GM21360 (cell line): ENCODE measurements at regions not wholly inside any gene's neighbourhood (a gene's known extent, or its start where the extent isn't known, plus 50 kb on each side); places are given as distances from the start of the nearest gene placed in this dataset.
A peak's percentile ranks its signal among the peaks of the same experiment; 100 is the strongest.

Source experiments
- ATAC-seq: cut with Tn5 transposase; IDR thresholded peaks from one replicate; pipeline ENCODE4 v1.9.1; 2021; ENCODE audit warnings: mild to moderate bottlenecking, moderate library complexity; ENCODE audit not compliant: unreplicated experiment

DNA sequence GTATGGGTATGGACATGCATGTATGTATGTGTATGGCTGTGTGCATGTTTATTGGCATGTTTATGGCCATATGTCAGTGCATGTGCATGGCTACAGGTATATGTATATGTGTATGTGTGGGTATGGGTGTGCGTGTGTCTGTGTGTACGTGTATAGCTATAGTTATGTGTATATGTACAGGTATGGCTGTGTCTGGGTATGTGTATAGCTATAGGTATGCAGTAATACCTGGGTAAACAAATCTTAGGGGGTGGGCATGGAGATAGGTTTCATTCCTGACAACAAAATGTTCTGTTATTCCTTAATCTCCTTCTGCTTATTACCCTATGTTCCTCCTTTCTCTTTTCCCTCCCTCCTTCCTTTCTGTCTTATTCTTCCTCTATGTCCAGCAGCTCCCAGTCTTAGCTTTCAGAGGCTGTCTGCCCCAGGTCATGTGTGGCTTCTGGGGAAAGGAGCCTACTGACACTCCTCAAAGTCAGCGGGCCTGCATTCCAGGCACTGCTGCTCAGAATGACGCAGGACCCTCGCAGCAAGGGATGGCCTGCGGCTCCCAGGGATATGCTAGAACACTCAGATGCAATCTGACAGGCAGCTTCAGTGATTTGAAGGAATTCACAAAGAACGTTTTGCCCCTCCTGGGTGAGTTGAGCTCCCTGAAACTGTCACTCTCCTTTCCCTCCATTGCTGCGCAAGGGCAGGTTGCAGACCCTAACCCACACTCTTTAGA is 139.3 kb upstream of the PHACTR1 start:
- ATAC-seq, result no peak

DNA sequence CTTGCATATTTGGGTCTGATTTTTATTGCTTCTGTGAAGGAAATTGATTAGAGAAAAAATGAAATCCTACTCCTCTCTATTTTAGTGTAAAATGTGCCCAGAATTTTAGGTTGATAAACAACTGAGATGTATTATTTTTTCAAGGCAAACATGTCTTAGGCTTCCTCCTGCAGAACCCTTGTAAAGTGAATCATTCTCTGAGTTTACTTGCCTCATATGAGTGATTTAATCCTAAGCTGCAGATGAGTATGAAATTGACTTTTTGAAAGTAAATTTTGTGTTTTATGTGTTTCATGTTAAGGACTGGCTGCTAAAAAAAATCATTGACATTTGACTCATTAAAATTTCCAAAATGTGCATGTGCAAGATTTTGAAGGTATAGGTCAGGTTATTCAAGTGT is 138.5 kb upstream of the PHACTR1 start:
- no peak for ATAC-seq

DNA sequence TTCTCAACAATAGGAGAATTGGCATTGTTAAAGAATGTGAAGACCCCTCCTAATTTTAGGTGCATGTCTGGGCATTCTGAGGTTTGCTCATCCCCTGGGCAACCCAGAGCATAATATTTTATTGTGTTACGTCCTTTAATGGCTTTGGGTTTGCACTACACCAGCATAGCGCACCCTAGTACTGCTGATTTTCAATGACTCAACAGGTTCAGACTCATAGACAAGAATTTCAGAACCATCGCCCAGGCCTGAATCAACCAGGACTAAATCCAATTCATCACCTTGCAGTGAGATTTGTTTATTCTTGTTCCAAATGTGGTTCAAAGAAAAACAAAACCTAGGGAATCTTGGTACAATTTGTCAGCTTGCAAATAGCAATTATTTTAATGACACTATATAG is 137.8 kb upstream of the PHACTR1 start:
- ATAC-seq, result no peak

DNA sequence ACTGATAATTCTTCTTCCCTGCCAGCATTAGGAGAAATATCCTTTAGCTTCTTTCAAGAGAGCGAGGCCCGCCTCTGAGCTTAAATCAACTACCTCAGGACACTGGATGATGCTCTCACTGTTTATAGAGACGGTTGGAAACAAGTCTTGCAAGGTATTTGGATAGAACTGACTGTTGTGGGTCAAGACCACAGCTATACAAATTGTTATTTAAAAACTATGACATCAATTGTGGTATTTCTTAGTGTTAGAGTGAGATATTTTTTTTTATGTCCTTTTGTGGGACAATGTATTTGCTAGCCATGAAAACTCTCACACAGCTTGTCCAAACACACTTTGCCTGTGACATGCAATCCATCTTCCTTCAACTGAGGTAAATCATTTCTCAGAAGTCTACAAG is 136.3 kb upstream of the PHACTR1 start:
- no peak for ATAC-seq

DNA sequence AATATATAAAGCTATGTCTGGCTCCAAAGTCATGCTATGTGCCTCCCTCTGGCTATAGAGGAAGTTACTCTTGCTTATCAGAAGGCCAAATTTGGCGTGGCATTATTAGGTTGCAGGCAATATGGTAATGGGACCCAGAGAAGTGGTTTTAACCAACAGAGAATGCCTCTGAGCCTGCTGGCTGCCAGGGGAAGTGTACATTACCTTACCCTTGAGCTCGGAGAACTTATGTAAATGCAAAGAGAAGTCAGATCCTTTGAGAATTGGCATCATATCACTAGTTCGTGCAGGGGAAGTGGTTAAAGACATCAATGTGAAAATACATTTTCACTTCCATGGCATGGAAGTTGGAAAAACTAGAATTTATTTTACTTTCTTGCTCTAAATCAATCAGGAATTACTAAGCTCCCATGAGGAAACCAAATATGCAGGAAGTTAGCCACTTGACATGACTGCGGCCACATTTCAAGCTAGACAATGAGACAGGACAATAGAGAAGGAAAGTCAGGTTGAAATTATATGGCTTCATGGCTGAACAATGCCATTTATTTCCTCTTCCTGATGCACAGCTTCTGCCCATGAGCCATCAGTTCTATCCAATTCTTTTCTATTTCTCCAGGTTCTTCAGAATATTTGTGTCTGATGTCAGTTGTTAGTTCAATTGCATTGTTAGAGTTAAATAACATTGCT is 134.0 kb upstream of the PHACTR1 start:
- ATAC-seq, result no peak

DNA sequence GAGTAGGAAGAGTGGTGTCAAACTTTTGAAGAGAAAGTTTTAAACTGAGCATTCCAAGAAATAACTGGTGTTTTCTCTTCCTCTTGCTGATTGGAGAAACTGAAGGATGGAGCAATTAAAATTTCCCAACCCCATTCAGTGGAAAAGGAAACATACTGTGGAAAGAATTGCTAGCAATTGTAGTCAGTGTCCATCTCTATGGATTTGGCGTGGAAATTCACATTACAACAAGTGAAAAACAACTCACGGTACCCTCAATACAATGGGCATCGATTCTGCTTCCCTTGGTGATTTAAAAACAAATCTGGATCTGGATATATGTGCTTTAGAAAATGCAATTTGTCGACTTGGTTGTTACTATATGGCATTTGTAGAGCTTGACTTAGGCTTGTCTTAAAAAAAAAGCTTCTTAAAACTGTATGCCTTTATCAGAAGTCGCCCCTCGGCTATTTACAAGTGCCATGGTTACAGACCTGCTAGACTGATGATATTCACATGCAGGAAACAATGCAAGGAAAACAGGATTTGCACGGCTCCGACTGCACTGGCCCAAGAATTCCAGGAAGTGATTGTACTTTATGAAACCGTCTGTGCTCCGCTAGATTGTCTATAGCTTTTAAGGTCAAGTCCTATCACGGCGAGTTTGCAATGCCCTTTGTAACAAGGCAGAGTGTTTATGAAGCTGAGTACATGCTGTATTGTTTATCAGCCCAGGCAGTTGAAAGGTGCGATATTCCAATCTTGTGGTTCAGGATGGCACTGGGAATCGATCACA is 131.7 kb upstream of the PHACTR1 start:
- ATAC-seq, result no peak

DNA sequence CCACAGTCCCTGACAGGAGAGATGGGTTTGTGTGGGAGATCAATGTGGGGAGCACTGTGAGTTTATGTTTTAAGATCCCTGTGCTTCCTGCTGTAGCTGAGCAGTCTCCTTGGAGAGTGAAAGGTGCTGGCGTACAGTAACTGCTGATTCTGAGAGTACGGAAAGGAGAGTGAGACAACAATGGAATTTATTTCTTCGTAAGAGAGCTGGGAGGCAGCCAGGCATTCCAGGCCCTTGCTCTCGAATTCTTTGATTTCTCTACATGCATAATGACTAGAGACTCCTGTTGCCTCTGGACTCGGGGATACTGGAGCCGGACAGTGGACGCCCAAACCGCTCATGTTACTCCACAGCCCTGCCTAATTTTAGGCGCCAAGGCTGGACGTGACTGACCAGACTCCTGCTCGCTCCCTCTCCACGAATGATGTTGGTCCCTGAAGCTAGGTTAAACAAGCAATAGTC is 131.0 kb upstream of the PHACTR1 start:
- ATAC-seq, result no peak

DNA sequence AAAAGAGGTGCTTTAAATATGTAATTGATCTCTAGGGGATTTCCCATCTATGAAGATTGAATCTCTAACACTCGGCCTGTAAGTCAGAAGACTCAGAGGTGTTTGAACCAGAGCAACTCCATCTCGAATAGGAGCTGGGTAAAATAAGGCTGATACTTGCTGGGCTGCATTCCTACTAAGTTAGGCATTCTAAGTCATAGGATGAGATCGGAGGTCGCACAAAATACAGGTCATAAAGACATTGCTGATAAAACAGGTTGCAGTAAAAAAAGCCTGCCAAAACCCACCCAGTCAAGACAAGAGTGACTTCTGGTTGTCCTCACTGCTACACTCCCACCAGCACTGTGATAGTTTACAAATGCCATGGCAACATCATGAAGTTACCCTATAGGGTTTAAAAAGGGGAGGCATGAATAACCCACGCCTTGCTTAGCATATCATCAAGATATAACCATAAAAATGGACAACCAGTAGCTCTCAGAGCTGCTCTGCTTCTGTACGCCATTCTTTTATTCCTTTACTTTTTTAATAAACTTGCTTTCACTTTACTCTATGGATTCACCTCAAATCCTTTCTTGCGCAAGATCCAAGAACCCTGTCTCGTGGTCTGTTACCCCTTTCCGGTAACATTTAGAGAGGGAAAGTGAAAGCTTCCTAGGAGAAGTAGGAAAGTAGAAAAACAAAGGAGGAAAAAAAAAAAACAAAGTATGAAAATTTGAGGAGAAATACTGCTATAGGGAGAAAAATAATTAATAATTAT is 129.7 kb upstream of the PHACTR1 start:
- ATAC-seq, result no peak

DNA sequence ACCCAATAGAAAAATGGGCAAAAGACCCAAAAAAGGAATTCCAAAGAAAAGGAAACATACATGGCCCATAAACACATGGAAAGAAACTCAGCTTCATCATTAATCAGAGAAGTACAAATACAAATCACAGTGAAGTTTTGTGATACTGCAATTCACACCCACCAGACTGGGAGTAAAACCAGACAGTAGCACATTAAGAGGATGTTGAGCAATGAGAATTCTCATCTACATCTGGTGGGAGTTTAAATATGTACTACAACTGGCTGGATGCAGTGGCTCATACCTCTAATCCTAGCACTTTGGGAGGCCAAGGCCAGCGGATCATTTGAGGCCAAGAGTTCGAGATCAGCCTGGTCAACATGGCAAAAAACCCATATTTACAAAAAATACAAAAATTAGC is 125.7 kb upstream of the PHACTR1 start:
- no peak for ATAC-seq

DNA sequence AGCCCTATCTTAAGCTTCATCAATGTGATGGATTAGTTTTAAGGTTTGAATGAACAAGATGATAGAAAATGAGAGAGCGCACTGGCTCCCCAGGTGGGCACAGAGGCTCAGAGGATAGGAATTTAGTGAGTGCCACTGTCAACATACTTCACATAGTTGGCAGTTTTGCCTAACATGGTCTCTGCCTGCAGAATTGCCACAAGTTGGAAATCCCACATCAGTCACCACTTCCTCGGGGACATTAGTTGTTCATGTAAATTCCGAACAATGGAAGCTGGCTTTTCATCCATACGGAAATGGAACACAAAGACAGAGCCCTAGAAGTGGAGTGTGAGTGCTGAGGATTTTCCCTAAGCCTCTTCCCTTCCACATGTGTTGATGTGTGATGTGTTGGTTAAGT is 123.9 kb upstream of the PHACTR1 start:
- ATAC-seq, result no peak

DNA sequence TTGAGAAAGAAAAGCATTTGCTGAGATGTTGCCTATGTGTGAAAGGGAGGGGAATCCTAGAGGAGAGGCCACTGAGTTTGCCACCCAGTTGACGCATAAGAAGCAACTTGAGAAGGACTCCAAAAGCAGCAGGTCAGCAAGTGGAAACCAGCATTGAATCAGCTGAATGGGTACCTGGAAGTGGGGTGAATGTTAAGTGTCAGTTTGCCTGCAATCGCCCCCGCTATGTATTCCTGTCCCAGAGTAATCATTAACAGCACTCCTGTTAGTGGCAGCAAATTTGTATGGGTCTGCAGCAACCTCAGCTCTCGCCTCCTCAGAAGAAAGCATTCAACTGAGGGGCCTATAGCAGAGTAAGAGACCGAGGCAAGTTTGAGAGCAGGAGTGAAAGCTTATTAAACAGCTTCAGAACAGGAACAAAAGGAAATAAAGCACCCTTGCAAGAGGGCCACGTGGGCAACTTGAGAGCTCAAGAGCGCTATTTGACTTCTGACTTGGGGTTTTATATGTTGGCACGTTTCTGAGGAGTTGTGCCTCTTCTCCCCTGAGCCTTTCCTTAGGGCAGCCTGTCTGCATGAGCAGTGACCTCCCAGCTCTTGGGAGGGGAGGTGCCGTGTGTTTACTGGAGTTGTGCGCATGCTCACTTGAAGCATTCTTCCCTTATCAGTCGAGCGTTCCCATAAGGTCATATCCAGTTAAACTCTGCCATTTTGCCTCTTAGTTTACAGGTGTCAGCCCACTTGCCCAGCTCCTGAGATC is 122.6 kb upstream of the PHACTR1 start:
- ATAC-seq, result no peak

DNA sequence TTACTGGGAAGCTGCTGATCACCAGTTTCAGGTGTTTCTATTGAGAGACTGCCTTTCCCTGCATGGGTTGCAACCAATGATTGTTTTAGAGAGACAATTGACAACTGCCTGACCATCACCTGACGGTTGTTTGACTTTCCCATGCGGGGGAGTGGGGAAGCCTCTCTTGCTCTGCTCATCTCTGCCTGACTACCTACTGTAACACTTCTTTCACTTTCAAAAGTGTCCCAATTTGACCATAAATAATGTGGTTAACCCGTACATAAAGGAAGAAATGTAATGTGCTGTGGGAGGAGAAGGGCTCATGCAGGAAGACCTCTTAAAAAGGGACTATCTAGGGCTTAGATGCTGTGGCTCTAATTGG is 122.1 kb upstream of the PHACTR1 start:
- no peak for ATAC-seq

DNA sequence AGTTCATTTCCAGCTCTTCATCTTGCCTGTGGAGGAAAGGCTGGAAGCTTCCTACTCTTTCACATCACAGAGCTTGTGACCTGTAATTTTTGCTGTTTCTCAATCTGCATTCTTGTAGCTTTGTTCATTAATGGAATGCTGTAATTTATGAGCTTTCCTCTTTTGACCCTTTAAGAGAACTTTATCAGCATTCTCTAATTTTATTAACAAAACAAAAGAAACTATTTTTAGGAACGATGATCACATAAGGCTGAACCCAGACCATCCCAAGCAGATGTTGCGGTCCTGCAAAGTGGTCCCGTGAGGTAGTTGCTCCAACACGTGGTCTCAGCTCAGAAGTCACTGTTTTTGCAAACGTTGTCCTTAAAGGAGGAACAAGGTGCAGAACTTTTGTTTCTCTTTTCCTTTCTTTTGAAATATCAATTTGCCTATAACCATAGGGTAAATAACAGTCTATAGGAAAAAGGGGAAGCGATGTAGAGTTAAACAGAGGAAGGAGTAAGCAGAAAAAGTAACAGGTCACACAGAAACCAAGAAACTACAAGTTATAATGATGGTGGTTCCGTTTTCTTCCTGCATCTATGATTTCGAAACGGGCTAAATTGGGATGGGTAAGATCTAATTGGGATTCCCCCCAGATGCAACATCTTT is 121.3 kb upstream of the PHACTR1 start:
- peak; percentile 66 for ATAC-seq

DNA sequence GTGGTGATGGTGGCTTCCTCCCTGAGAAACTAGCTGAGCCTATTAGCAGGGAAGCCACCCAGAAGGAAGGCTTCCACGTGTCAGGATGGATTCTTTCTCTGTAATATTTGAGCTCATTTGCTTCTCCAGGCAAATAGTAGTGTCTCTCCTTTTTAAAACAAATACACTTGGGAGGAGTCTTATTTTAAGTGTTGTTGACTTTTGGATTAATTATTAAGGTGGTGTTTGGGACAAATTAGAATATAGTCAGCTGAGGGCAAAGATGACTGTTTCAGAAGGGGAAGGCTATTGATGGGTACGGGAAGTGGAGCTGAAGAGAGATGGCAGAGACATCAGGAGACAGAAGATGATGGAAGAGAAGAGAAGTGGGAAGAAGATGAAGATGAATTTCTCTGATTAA is 119.8 kb upstream of the PHACTR1 start:
- no peak for ATAC-seq

DNA sequence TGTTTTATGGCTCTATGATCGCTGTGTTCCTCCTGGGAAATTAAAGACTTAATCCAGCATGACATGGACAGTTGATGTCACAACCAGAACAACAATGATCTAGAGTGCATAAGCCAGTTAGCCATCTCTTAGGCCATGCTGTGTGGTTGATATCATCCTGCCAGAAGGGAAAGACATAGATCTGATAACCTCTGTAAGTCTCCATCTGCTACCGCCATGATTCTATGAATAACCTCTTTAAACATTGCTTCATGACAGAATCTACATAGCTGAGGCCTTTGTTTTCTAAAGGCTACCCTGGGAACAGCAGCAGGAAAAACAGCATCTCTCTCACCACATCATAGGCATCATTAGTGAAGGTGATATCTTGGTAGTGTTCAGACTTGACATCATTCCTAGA is 117.6 kb upstream of the PHACTR1 start:
- no peak for ATAC-seq

DNA sequence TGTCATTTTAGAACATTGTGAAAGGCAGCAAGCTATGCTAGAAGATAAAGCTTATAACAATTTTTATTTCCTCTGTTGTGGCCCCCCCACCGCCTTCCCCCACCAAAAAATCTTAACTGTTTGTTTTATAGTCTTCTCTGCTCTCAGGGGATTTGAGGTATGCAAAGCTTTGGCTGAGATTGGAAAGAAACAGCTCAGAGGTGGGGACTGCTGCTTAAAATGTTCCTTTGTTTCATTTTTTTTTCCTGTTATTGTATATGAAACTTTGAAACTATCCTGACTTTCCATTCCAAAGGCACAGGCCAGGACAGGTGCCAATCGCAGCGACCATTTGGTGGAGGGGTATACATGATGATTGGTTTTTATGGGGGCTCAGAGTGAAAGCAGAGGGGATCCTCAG is 114.7 kb upstream of the PHACTR1 start:
- no peak for ATAC-seq

DNA sequence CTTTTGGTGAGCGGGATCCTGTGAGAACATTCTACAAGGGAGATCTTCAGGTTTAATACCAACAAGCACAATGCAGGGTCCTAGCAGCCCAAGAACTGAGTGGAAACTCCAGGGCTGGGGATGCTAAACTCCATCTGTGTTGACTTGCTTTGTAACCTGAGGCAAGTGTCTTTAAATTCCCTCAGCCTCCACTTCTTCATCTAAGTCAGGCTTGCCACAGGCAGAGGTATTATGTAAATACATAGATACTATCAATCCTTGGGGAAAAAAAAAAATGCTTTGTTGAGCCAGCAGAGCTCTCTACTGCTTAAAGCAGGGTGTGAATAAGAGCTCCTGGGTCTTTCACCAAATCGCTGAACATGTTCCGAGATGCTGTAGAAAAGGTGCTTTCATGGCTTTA is 114.2 kb upstream of the PHACTR1 start:
- no peak for ATAC-seq

DNA sequence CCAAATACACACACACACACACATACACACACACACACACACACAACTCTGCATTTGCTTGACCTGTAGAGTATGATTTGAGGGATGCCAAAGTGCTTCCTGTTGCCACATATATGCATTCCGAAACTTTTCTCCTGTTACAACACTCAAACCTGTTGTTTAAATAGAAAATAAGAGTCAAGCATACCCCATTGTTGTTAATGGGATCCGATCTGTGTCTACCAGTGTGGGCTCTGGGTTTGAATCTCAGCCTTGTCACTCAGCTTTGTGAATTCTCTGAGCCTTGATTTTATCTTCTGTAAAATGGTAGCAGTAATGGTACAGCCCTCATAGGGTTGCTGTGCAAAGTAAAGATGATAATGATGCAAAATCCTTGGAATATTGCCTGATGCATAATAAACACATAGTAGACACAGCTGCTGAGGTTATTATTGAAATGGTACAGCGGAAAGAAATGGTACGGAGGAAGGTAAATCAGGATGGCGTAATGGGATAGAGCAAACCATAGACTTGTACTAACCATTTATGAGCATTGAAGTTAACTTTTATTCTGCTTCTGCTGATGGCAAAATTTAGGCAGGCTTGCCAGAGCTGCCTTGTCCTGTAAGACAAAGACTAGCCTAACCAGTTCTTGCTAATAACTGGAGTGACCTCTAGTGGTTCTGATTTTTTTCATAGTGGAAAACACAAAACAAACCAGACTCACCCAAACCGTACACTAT is 113.5 kb upstream of the PHACTR1 start:
- ATAC-seq, result no peak

DNA sequence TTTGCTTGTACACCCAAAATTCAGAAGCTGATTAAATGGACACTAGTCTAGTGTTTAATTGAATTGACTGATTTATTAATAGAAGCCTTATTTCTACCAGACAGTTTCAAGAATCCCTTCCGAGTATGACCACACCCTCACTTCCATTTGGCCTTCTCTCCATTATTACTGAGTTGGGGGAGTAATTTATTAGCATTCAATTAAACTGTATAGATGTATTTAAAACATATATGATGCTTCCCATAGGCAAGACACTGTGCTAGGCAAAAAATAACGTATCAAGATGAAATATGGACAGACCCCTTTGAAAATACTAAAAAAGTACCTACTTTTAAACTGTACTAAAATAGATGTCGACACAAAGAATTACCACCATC is 112.9 kb upstream of the PHACTR1 start:
- ATAC-seq, result no peak
